ENCODE measurements at regions not wholly inside any gene's neighbourhood (a gene's known extent, or its start where the extent isn't known, plus 50 kb on each side); places are given as distances from the start of the nearest gene placed in this dataset.
"Not testable (repeated sequence)": the region's sequence is repeated elsewhere in the genome, so short reads cannot be mapped to it uniquely, and the experiment has no call there.

DNA sequence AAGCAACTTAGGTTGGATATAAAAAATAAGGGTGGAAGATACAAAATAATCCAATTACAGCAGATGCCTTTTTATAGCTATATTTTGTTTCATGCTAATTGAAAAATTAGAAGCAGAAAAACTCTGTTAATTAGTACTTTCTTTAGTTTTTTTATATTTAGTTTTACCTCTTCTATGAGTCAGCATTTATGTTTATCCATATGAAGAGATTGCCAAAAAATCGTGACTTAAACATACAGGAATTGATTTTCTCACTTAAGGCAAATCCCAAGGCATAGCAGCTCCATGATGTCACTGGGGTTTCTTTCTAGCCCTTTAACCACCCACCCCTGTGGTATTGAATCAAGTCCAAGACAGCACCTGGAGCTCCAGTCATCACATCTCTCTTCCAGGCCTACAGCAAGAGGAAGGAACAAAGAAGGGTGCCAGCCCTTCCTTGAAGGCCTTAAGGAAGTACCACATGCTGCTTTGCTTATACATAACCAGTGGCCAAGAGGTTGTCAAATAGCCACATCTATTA lies 365.8 kb upstream of the TENM3 start:
- DNase-seq (ENCODE audit: low spot score): no peak

DNA sequence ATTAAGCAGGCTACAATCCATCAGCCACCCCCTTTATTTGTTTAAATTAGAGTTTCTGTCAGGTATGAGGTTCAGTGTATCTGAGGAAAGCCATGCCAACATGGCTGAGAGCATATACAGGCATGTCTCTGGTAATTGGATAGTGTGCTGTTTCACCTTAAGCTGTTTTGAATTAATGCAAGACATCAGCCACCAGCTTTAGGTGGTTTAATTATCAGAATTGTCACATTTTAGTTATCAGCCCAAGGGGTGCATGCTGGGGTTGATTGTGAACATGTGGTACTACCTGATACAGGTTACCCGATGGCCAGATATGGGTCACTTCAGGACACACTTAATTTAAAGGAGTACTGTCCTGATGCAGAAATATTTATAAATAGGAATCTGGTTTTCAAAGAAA lies 353.2 kb upstream of the TENM3 start:
- DNase-seq (ENCODE audit: low spot score): no peak

DNA sequence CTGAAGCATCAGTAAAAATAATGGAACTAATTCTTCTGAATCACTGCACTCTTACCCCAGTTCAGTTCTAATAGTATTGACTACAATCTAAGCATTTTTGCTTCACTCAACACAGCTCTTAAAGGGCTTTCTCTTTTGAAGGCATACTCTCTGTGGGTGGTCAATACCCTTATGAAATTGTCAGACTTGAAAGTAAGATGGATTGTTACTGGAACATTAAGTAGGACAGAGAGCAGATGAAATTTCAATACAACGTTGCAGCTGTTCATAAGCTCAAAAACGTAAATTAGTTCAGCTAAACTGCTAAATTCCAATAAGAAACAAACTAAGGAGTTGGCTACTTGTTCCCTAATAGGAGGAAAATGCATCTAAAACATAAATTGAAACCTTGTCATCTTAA lies 352.3 kb upstream of the TENM3 start:
- DNase-seq (ENCODE audit: low spot score): no peak

DNA sequence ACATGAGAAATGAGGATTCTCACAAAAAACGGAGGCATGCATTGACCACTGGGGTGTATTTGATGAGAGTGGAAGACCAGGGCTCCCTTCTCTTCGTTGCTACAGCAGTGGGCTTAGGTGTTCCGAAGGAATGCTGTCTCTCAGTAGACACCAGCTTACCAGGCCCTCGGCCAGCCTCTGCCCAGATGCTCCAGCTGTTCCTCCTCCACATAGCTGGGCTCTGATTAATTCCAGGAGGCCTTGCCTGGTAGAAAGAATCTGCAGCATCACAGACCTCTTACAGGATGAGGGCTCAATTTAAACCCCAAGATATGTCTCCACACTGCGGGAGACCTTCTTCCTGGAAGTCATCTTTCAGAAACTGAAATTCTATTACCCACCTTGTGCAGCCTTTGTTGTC lies 346.6 kb upstream of the TENM3 start:
- DNase-seq (ENCODE audit: low spot score): no peak

DNA sequence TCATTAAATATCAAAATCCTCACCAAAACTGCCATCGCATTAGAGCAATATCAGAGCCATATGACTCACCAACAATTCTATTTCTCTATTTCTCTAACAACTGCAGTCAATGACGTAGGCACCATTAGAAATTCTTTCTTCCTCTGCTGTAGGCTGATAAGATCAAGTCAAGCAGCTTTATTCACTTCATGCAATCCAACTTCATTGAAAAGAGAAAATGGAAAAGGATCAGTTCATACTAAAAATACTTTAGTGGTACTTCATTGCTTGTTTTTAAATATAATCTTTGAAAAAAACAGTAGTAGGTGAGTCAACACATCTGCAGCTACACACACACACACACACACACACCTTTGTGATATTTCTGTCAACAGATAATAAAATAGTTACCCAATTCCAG lies 345.3 kb upstream of the TENM3 start:
- DNase-seq (ENCODE audit: low spot score): no peak

DNA sequence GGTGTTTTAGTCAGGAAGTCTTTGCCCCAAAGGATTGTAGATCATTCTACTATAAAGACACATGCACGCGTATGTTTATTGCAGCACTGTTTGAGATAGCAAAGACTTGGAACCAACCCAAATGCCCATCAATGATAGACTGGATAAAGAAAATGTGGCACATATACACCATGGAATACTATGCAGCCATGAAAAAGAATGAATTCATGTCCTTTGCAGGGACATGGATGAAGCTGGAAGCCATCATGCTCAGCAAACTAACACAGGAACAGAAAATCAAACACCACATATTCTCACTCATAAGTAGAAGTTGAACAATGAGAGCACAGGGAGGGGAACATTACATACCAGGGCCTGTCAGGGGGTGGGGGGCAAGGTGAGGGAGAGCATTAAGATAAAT lies 340.8 kb upstream of the TENM3 start:
- not testable (repeated sequence) for DNase-seq (ENCODE audit: low spot score)

DNA sequence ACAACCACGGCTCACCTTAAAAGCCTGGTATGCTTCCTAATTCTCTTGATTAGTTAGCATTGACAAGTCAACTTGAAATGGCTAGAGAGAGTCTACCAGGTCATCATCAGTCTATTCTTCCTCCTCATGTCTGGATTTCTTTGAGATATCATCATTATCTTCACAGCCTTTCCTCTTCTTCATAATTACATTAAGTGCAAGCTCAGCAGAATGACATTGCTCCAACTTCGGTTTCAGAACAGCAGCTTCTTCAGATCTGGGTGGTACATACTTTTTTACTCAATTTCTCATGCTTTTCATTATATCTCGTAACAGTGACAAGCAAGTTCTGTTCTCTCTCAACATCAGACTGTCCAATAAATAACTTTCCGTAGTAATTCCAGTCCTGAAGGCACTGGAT lies 337.5 kb upstream of the TENM3 start:
- DNase-seq (ENCODE audit: low spot score): no peak

DNA sequence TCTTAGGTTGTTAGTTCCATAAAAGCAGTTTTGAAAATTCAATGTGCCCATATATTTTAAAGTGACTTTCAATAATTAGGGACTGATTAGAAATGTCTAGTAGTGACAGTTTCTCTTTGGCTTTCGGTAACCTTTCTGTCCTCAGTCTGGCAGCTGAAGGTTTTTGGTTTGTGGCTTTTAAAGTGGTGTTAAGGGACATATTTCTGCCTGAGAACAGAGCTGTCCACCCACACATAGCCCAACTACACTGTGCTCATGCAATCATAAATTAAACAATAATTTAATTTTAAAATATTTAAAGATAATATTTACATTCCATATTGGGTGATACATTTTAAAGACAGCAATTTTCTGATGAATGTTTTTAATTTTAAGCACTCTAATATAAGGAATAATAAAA lies 335.0 kb upstream of the TENM3 start:
- no peak for DNase-seq (ENCODE audit: low spot score)

DNA sequence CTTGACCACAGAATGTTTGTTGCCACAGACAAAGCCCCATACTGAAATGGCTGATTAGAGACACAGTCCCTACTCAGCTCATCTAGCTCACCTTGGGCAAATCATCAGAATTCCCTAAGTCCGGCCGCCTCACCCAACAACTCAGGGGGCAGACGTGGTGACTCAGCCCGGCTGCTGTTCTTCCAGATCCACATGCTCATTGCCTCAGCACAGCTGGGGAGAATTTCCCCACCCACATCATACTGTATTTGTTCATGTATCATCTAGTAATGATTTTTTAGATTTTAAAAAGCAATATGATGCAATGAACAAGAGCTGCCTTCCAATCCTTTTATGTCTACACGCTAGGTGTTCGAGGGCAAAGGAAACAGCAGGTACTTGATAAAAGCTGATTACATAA lies 333.8 kb upstream of the TENM3 start:
- no peak for DNase-seq (ENCODE audit: low spot score)

DNA sequence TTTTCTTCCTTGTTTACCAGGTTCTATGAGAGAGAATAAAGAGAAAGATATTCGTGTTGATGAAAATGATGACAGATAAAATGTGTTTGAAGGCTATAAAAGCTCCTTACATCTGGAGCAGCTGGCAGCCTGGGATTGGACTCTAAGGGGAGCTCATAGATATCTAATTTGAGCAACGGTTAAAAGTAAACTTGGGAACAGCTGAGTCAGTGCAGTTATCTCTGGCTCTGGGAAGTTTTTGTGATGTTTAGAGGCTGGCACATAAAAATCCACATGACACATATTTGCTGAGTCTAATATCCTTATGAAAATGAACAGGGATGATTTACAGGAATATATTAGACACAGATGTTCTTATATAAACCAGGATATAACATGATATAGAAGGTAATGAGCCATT lies 331.8 kb upstream of the TENM3 start:
- no peak for DNase-seq (ENCODE audit: low spot score)

DNA sequence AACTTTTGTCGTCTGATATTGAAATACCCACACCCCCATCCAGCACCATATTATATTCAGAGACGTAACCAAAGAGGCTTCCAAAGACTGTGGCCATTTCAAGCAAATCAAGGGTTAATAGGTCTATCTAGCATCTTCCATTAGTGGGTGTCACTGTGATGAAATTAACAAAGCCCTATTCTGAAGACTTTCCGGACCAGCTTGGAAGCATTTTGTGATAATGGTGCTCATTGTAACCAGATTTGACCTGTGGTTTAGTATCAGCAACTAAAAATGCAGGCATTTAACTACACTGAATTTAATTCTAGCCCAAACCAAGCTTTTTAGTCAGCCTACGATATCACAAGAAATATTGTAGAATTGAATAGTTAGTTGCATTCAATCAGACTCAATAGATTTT lies 309.7 kb upstream of the TENM3 start:
- no peak for DNase-seq (ENCODE audit: low spot score)

DNA sequence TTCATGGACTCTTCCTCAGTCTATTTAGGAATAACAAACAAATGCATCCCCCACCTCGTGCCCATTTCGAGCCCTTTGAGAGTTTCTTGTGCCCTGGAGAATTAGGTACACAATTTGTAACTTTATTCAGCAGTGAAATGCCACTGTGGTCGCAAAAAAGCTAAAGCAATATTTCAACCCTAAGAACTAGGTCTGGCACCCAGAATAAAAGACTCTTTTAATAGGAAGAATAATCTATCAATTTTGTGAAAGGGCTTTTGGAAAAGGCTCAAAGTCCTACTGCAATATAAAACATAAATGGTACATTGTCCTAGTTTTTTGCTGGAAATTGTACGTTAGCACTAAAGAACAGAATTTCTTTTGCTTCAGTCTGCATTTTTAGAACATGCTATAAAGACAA lies 304.6 kb upstream of the TENM3 start:
- DNase-seq (ENCODE audit: low spot score): no peak

DNA sequence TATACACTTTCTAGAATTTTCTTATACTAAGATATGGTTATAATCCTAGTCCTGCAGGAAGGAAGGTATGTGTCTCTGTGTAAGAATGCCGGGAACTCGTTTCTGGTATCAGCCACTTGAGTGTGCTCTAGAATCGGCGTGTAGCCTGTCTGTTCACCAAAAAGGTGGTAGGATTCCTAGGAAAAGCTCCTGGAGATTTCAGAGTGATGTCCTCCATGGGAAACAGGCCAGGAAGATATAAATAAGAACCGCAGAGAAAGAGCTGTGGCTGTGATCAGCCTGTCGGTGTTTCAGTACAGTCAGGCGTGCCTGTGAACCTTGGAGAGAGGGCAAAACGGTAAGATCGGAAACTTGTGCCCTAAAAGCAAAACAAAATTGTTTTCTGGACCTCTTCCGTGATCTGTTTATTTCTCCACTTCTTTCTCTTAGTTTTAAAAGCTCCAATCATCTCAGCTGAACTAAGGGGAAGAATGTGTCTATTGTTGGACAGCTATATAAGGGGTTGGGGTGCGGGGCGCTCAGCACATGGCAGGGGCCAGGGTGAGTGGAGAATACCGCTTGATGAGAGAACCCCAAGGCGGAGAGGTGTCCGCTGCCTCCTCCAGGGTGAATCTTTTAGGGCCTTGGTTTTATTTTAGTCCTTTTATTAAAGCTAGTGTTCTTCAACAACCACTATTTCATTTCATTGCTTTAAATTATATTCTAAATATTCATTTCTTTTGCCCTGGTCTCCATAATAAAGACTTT lies 303.8 kb upstream of the TENM3 start:
- DNase-seq (ENCODE audit: low spot score): no peak

DNA sequence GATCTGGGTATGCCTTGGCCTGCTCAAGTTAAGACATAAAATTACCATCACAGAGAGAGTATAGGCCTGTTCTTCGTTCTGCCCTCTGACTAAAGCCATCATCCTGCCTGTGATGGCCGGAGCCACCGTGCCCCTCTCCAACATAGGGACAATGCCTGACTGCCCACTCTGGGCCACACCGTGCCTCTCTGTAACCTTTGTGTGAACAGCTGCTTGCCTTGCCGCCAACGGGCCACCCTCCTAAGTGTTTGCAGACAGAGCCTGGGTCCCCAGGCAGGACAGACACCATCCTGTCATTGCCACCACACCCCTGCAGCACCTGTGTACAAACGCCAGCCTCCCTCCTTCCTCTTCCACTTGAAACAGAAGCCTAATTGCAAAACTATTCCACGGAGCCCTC lies 298.7 kb upstream of the TENM3 start:
- no peak for DNase-seq (ENCODE audit: low spot score)

DNA sequence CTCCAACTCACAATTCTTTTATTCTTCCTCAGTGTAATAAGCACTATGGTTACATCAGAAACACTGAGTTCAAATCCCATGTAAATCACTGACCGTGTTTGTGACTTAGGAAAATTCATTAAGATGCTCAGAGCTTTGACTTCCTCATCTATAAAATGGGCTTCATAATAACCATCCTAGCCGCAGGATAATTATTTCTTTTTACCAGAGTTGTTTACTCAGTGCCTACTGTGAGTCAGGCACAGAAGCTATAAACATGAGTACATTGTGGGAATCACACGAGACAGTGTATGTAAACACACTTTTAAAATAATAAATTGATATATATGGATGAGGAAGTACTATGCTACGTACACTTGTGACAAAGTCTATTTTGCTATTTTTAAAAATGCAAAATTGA lies 296.3 kb upstream of the TENM3 start:
- DNase-seq (ENCODE audit: low spot score): no peak

DNA sequence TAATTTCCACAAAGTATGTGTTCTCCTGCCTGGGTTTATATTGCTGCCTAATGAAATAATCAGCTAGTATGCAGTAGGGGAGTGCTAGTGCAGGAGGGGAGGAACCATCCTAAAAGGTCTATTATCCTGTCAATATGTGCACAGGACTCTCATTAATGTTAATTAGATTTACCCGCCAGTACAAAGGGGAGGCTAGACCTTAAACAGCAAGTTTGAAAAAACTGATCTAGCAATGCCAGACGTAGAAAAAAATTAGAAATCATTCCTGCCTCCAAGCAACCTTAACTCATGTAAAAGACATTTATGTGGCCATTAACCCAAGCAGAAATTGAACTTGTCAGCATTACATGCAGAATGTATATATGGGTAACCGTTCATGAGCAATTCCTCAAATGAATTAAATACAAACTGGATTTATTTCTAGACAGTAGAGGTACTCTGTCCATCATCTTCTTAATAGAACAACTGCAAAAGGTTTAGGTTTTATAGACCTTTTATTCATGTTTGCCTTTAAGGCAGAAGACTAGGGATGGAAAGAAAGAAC lies 294.3 kb upstream of the TENM3 start:
- DNase-seq (ENCODE audit: low spot score): no peak

DNA sequence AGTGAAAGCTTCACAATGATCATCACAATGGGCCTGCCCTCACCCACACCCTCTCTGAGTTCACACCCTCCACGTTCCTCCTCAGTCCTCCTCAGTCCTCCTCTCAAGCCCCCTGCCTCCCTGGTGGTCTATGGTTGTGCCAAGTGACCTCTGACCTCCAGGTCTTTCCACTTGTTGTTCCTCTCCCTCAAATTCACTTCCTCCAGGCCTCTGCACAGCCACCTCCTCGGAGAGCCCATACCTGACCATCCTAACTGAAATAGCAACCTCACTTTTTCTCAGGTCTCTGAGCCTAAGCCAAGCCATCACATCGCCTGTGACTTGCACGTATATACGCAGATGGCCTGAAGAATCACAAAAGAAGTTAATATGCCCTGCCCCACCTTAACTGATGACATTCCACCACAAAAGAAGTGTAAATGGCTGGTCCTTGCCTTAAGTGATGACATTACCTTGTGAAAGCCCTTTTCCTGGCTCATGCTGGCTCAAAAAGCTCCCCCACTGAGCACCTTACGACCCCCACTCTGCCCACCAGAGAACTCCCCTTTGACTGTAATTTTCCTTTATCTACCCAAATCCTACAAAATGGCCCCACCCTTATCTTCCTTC lies 293.4 kb upstream of the TENM3 start:
- no peak for DNase-seq (ENCODE audit: low spot score)

DNA sequence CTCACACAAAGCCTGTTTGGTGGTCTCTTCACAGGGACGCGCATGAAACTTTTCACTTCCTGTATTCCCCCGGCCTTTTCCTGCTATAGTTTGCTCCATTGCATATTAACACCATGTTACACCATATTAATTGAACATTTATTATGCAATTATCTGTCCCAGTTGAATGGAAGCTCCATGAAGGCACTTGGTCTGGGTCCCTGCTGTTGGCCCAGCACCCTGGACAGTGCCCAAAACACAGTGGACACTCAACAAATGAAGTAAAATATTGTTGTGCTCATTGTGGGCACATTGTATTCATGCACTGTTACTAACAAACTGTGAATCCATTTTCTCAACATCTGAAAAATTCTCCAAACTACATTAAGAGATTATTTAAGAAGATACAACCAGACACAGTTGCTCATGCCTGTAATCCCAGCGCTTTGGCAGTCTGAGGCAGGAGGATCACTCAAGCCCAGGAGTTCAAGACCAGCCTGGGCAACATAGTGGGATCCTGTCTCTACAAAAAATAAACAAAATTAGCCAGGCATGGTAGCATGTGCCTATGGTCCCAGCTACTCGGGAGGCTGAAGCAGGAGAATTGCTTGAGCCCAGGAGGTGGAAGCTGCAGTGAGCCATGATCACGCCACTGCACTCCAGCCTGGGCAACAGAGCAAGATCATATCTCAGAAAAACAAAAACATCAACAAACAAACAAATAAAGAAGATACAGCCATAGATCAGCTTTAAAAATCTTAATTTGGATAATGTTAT lies 292.7 kb upstream of the TENM3 start:
- DNase-seq (ENCODE audit: low spot score): no peak

DNA sequence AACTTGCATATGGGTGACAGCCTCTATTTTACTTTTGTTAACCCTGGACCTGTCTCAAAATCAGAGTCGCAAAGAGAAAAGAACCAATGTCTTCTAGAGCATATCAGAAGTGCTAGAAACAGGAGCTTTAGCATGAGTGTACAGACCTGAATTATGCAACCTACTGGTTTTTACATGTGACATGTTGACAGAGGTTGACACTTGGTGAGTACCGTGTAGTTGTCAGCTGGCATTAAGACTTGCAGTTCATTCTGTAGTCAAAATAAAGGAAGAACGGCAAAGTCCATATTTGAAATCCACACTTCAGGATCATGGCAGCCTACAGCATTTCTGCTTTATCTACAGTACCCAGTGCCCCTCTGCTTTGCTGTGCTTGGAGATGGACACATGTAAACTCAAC lies 291.9 kb upstream of the TENM3 start:
- DNase-seq (ENCODE audit: low spot score): no peak

DNA sequence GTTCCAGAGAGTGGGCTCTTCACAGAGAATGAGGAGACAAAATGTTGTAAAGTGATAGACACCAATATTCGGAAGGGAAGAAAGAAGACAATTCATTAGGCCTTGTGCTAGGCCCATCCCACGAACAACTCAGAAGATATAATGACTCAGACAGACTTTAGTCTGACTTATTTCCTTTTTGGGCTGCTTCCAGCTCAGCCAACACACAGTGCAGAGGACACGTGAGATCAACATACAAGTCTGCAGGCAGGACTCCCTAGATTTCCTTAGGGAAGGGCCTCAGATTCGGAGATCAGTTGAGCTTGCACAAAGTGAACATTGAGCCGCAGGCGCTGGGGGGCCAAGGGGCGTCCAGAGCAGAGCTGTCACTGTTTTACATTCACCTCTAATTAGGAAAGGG lies 290.7 kb upstream of the TENM3 start:
- DNase-seq (ENCODE audit: low spot score): no peak

DNA sequence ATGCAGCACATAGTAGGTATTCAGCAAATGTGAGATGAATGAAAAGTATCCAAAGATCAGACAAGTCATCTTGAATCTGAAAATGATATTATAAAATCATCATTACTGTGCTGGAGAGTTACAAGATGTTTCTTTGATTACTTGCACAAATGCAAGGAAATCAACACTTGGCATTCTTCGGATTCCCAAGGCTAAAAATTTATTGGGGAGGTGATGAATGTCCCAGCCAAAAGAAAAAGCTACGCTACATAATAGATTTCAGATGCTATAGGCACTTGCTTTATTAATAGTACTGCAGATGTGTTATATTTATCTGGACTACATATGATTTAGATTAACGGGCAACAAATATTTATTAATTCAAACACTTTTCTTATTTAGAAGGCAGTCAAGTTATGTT lies 286.7 kb upstream of the TENM3 start:
- DNase-seq (ENCODE audit: low spot score): no peak

DNA sequence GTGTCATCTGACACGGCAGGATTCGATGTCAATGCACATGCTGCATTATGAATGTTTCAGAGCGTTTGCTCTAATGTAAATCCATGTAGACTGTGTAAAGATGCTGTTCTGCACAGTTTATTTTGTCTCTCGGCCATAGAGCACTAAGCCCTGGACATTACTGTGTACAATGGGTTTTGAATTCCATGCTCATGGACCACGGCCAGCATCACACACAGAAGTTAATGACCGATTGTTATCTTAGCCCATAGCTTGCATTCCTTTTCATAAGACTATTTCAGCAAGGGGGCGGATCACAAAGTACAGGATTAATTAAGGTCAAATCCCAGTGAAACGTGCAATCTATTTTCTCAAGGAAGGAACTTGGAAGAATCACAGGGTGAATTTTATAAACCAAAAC lies 286.1 kb upstream of the TENM3 start:
- no peak for DNase-seq (ENCODE audit: low spot score)

DNA sequence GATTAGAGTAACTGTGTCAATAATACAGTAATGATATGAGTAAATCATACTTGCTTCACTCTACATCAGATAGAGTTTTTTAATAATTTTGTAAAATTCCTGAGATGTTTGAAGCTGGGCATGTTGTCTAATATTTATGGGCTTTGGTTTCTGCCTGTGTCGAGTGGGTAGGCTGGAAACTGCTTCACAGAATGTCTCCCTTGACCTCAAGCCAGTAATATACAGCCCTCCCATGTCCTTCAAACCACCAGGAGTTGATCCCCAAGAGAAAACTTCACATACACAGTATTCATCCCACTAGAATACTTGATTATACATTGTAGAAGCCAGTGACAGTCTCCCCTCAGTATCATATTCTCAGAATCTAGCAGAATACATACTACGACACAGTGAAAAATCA lies 284.8 kb upstream of the TENM3 start:
- no peak for DNase-seq (ENCODE audit: low spot score)

Measured in kidney capillary endothelial cell (primary cell).